ENCODE measurements at regions not wholly inside any gene's neighbourhood (a gene's known extent, or its start where the extent isn't known, plus 50 kb on each side); places are given as distances from the start of the nearest gene placed in this dataset.

GRCh38 chr6:47403801-47404200 is 73.8 kb upstream of the CD2AP start:
- H3K4me3 ChIP-seq (ENCODE audit: low read depth, low read length), result no peak overlapping the region
- no peak for TF ChIP-seq CTCF (conservative IDR thresholded peaks at IDR 0.05; ENCODE audit: low read depth, low read length)
- DNase-seq (ENCODE audit: low read depth), result no peak

- no peak for TF ChIP-seq CTCF (conservative IDR thresholded peaks at IDR 0.05; ENCODE audit: low read depth, low read length)
- no peak for DNase-seq (ENCODE audit: low read depth)
- no peak overlapping the region for H3K4me3 ChIP-seq (ENCODE audit: low read depth, low read length)
Observed at GRCh38 chr6:47404435-47404834, 73.2 kb upstream of the CD2AP start.

GRCh38 chr6:47405273-47405672 is 72.3 kb upstream of the CD2AP start:
- no peak for TF ChIP-seq CTCF (conservative IDR thresholded peaks at IDR 0.05; ENCODE audit: low read depth, low read length)
- no peak for DNase-seq (ENCODE audit: low read depth)
- H3K4me3 ChIP-seq (ENCODE audit: low read depth, low read length), result no peak overlapping the region

GRCh38 chr6:47407300-47408281 is 70.0 kb upstream of the CD2AP start:
- H3K4me3 ChIP-seq (ENCODE audit: low read depth, low read length), result no peak overlapping the region
- peak; percentile 24 for DNase-seq (ENCODE audit: low read depth)
- no peak for TF ChIP-seq CTCF (conservative IDR thresholded peaks at IDR 0.05; ENCODE audit: low read depth, low read length)

- peak; percentile 87 for DNase-seq (ENCODE audit: low read depth)
- H3K4me3 ChIP-seq (ENCODE audit: low read depth, low read length), result peak overlapping the region; percentile 31
- peak; percentile 88 for TF ChIP-seq CTCF (conservative IDR thresholded peaks at IDR 0.05; ENCODE audit: low read depth, low read length)
Observed at GRCh38 chr6:47413752-47414422, 63.7 kb upstream of the CD2AP start.

GRCh38 chr6:47414423-47415167 is 63.0 kb upstream of the CD2AP start:
- TF ChIP-seq CTCF (conservative IDR thresholded peaks at IDR 0.05; ENCODE audit: low read depth, low read length), result no peak
- peak; percentile 60 for DNase-seq (ENCODE audit: low read depth)
- H3K4me3 ChIP-seq (ENCODE audit: low read depth, low read length), result peak overlapping the region; percentile 31

All from choroid plexus epithelial cell (primary cell).